ENCODE measurements at regions not wholly inside any gene's neighbourhood (a gene's known extent, or its start where the extent isn't known, plus 50 kb on each side); places are given as distances from the start of the nearest gene placed in this dataset.

GRCh38 chr20:52306477-52306876 is 114.9 kb upstream of the ZFP64 start:
- BruUV-seq (replicated peaks), result no TSS peak
- H3K36me3 ChIP-seq (ENCODE audit: control insufficient read depth, insufficient read depth, low read length), result no peaks in the 10 kb centered on the region
- Mint-ChIP-seq H3K4me3 (ENCODE audit: unreplicated experiment) (no peak overlapping the region), H3K9me3 (ENCODE audit: unreplicated experiment) (no peaks in the 10 kb centered on the region), H3K27ac (ENCODE audit: unreplicated experiment) (no peak overlapping the region), H3K27me3 (ENCODE audit: insufficient read depth, unreplicated experiment) (peaks cover 33% of the 10 kb centered on the region), H3K36me3 (ENCODE audit: insufficient read depth, unreplicated experiment) (no peaks in the 10 kb centered on the region), H3K4me1 (ENCODE audit: low read depth, unreplicated experiment) (no peaks in the 10 kb centered on the region)
- intact Hi-C loops (cut with micrococcal nuclease; ENCODE audit: unreplicated experiment), result no loop called here
- TF ChIP-seq CTCF (IDR thresholded peaks at IDR 0.05; ENCODE audit: insufficient read depth in 1 of 2, low read depth in 1 of 2, low read length in 1 of 2, severe bottlenecking in 1 of 2, unreplicated experiment in 1 of 2), result no peak
- H3K4me3 ChIP-seq (ENCODE audit: low read depth, low read length), result no peak overlapping the region
- no peaks in the 10 kb centered on the region; the same call in 1 of the 2 replicates for H3K9me3 ChIP-seq
- POLR2A ChIA-PET, result no interaction called here
- no peak for DNase-seq
- CTCF ChIA-PET, result interaction anchor here (1.4 kb wide), 1 partner anchor 178 kb away, joined by 3 read pairs; no protein-coding TSS in a partner anchor
- H3K27me3 ChIP-seq (replicated peaks; ENCODE audit: control insufficient read depth, insufficient read depth, low read length), result peaks cover 2% of the 10 kb centered on the region; the same call in 1 of the 2 replicates
- no peaks in the 10 kb centered on the region for H3K4me1 ChIP-seq

- Mint-ChIP-seq H3K36me3 (ENCODE audit: insufficient read depth, unreplicated experiment) (no peaks in the 10 kb centered on the region), H3K4me3 (ENCODE audit: unreplicated experiment) (no peak overlapping the region), H3K27ac (ENCODE audit: unreplicated experiment) (no peak overlapping the region), H3K4me1 (ENCODE audit: low read depth, unreplicated experiment) (no peaks in the 10 kb centered on the region), H3K27me3 (ENCODE audit: insufficient read depth, unreplicated experiment) (peaks cover 33% of the 10 kb centered on the region), H3K9me3 (ENCODE audit: unreplicated experiment) (no peaks in the 10 kb centered on the region)
- intact Hi-C loops (cut with micrococcal nuclease; ENCODE audit: unreplicated experiment), result no loop called here
- POLR2A ChIA-PET, result no interaction called here
- Histone ChIP-seq H3K27me3 (replicated peaks; ENCODE audit: control insufficient read depth, insufficient read depth, low read length) (peaks cover 2% of the 10 kb centered on the region; the same call in 1 of the 2 replicates), H3K4me3 (ENCODE audit: low read depth, low read length) (no peak overlapping the region), H3K4me1 (no peaks in the 10 kb centered on the region), H3K36me3 (ENCODE audit: control insufficient read depth, insufficient read depth, low read length) (no peaks in the 10 kb centered on the region), H3K9me3 (no peaks in the 10 kb centered on the region; the same call in 1 of the 2 replicates)
- CTCF ChIA-PET, result interaction anchor here (1.4 kb wide), 1 partner anchor 177 kb away, joined by 3 read pairs; no protein-coding TSS in a partner anchor
- BruUV-seq (replicated peaks), result no TSS peak
- no peak for DNase-seq
- TF ChIP-seq CTCF (IDR thresholded peaks at IDR 0.05; ENCODE audit: insufficient read depth in 1 of 2, low read depth in 1 of 2, low read length in 1 of 2, severe bottlenecking in 1 of 2, unreplicated experiment in 1 of 2), result no peak
These were observed 114.3 kb upstream of the ZFP64 start for GRCh38 chr20:52305858-52306257.

GRCh38 chr20:52305024-52305645 is 113.6 kb upstream of the ZFP64 start:
- H3K36me3 ChIP-seq (ENCODE audit: control insufficient read depth, insufficient read depth, low read length), result no peaks in the 10 kb centered on the region
- Mint-ChIP-seq H3K36me3 (ENCODE audit: insufficient read depth, unreplicated experiment) (no peaks in the 10 kb centered on the region), H3K4me3 (ENCODE audit: unreplicated experiment) (no peak overlapping the region), H3K27me3 (ENCODE audit: insufficient read depth, unreplicated experiment) (peaks cover 33% of the 10 kb centered on the region), H3K27ac (ENCODE audit: unreplicated experiment) (no peak overlapping the region), H3K9me3 (ENCODE audit: unreplicated experiment) (no peaks in the 10 kb centered on the region), H3K4me1 (ENCODE audit: low read depth, unreplicated experiment) (no peaks in the 10 kb centered on the region)
- POLR2A ChIA-PET, result no interaction called here
- no peaks in the 10 kb centered on the region; the same call in 1 of the 2 replicates for H3K9me3 ChIP-seq
- BruUV-seq (replicated peaks), result no TSS peak
- CTCF ChIA-PET, result no interaction called here
- peaks cover 2% of the 10 kb centered on the region; the same call in 1 of the 2 replicates for H3K27me3 ChIP-seq (replicated peaks; ENCODE audit: control insufficient read depth, insufficient read depth, low read length)
- no peaks in the 10 kb centered on the region for H3K4me1 ChIP-seq
- H3K4me3 ChIP-seq (ENCODE audit: low read depth, low read length), result no peak overlapping the region
- DNase-seq, result no peak
- intact Hi-C loops (cut with micrococcal nuclease; ENCODE audit: unreplicated experiment), result no loop called here
- no peak for TF ChIP-seq CTCF (IDR thresholded peaks at IDR 0.05; ENCODE audit: insufficient read depth in 1 of 2, low read depth in 1 of 2, low read length in 1 of 2, severe bottlenecking in 1 of 2, unreplicated experiment in 1 of 2)
